GM20000 (cell line): ENCODE measurements at regions not wholly inside any gene's neighbourhood (a gene's known extent, or its start where the extent isn't known, plus 50 kb on each side); places are given as distances from the start of the nearest gene placed in this dataset.

ENCODE experiments used
- DNase-seq: peaks from one replicate; pipeline ENCODE4 v3.0.0; 2012; ENCODE audit warnings: low spot score
- TF ChIP-seq, protein P1 (sequence below): IDR thresholded peaks from 2 replicates; pipeline ENCODE4 v1.5.1; 2012; ENCODE audit warnings: mild to moderate bottlenecking, control low read depth; ENCODE audit errors: extremely low read depth, missing control alignments

- TF ChIP-seq, protein P1, sequence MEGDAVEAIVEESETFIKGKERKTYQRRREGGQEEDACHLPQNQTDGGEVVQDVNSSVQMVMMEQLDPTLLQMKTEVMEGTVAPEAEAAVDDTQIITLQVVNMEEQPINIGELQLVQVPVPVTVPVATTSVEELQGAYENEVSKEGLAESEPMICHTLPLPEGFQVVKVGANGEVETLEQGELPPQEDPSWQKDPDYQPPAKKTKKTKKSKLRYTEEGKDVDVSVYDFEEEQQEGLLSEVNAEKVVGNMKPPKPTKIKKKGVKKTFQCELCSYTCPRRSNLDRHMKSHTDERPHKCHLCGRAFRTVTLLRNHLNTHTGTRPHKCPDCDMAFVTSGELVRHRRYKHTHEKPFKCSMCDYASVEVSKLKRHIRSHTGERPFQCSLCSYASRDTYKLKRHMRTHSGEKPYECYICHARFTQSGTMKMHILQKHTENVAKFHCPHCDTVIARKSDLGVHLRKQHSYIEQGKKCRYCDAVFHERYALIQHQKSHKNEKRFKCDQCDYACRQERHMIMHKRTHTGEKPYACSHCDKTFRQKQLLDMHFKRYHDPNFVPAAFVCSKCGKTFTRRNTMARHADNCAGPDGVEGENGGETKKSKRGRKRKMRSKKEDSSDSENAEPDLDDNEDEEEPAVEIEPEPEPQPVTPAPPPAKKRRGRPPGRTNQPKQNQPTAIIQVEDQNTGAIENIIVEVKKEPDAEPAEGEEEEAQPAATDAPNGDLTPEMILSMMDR: no peak
Observed at GRCh38 chr3:43861635-43862034, 170.9 kb downstream of the ABHD5 start.

GRCh38 chr3:43862470-43862869 is 171.7 kb downstream of the ABHD5 start:
- no peak for DNase-seq
- TF ChIP-seq, protein P1: no peak

More at GRCh38 chr3:43861635-43862034, 170.9 kb downstream of the ABHD5 start:
- DNase-seq: no peak

- TF ChIP-seq, protein P1: no peak
- no peak for DNase-seq
Observed at GRCh38 chr3:43862992-43863805, 172.5 kb downstream of the ABHD5 start.

DNA sequence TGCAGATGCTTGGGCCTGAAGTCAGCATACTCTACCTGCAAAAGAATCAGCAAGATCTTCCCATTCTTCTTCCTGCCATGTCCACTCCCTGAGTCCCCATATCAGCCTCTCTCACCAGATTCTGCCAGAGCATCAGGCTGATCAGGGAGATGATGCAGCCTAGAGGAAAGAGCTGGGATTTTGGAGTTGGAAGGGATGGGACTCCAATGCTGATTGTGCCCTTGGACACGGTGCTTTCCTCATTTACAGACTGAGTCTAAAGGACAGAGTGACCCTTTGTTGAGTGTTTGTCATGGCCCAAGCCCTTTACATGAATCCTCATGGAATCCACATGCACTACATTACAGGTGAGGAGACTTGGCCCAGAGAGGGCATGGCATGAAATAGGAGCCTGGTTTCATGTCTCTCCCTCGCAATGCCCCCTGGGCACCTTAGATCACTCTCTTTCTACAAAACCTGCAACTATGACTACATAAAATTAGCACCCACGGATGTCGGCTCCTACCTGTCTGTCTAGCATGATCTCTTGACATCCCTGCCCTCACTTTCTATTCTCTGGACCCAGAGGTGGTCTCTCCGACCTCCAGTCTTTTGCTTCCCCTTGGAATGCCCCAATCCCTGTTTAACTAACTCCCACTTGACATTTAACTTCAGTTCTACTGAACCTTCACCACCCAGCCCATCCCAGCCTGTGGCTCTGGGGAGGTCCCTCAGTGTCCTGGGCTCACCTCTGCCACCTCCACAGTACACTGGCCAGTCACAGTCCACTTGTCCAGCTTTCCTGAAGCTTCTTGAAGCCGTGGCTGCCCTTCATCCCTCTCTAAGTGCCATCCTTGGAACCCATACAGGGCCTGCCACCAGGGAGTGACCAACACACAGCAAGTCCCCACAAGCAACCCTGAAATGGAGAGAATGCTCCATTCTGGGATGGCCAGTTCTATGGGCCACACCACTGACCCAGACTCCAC is 173.5 kb downstream of the ABHD5 start:
- TF ChIP-seq, protein P1: no peak
- DNase-seq: no peak

- no peak for DNase-seq
- TF ChIP-seq, protein P1: no peak
Observed at GRCh38 chr3:43865351-43865750, 174.6 kb downstream of the ABHD5 start.

- DNase-seq: no peak
- TF ChIP-seq, protein P1: no peak
Observed at GRCh38 chr3:43865887-43866528, 175.3 kb downstream of the ABHD5 start.
